Uterus (tissue), 3 donors: ENCODE measurements at regions not wholly inside any gene's neighbourhood (a gene's known extent, or its start where the extent isn't known, plus 50 kb on each side); places are given as distances from the start of the nearest gene placed in this dataset.

Source experiments
- DNase-seq, 2 donors: peaks; one replicate each; pipeline ENCODE4 v3.0.0-alpha.2; 2019 to 2020
- H3K27ac ChIP-seq, 2 donors: fragments of 200-600 bp; sonication (generic); 1 replicate in 1 of 2; 2 replicates in 1 of 2; pipeline ENCODE4 v1.5.1; 2016 to 2018
- H3K27me3 ChIP-seq, 2 donors: fragments of 200-600 bp; sonication (generic); one replicate each; pipeline ENCODE4 v1.5.1; 2018 to 2019; ENCODE audit warnings: control low read depth in 1 of 2
- H3K36me3 ChIP-seq, 2 donors: fragments of 200-600 bp; sonication (generic); one replicate each; pipeline ENCODE4 v1.5.1; 2019; ENCODE audit warnings: control low read depth in 1 of 2
- H3K4me1 ChIP-seq, 2 donors: fragments of 200-600 bp; sonication (generic); one replicate each; pipeline ENCODE4 v1.5.1; 2018 to 2019; ENCODE audit warnings: control low read depth in 1 of 2
- H3K4me3 ChIP-seq, 2 donors: fragments of 200-600 bp; sonication (generic); 1 replicate in 1 of 2; 2 replicates in 1 of 2; pipeline ENCODE4 v1.5.1; 2018 to 2019; ENCODE audit warnings: mild to moderate bottlenecking in 1 of 2
- H3K9me3 ChIP-seq, 2 donors: fragments of 200-600 bp; sonication (generic); one replicate each; pipeline ENCODE4 v1.5.1; 2019; ENCODE audit warnings: control low read depth in 1 of 2
- CTCF ChIP-seq, 4 experiments: fragments of 200-600 bp in 2 of 4; fragments of 450-650 bp in 2 of 4; sonication (generic) in 2 of 4; IDR thresholded peaks; one replicate each; pipeline ENCODE4 v1.5.1; 2016 to 2019; ENCODE audit warnings: antibody characterized with exemption in 4 of 4, mild to moderate bottlenecking in 2 of 4, moderate library complexity in 1 of 4
- POLR2A ChIP-seq, 2 donors: fragments of 450-650 bp; IDR thresholded peaks; one replicate each; pipeline ENCODE4 v1.6.1; 2016; ENCODE audit warnings: antibody characterized with exemption in 2 of 2, mild to moderate bottlenecking in 1 of 2, moderate library complexity in 1 of 2
- intact Hi-C: fragments of 100-400 bp; cut with DNase I; formaldehyde crosslinking; loops from one replicate; pipeline ENCODE4 v1.15.1; 2023; ENCODE audit warnings: low total_unique reads
- donor health status: DM: yes; HTN: yes; CAD: no.

DNA sequence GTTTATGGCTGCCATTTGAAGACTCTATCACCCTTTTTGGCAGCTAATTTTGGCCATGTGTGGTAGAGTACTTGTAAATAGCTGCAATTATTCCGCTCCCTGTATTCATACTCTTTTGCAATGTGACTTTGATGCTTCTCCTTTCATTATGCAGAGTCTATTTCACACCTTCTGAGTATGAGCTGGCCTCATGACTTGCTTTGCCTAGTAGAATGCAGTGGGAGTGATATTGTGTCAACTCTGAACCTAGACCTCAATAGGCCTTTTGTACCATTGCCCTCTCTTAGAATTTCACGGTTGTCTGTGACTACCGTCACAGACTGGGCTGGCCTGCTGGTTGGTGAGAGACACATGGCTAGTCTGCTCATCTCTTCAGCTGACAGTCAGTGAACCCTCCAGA is 118.8 kb downstream of the DDIT4L start:
- Histone ChIP-seq H3K36me3 (no peaks in the 10 kb centered on the region), H3K27ac (no peak overlapping the region), H3K9me3 (no peaks in the 10 kb centered on the region), H3K4me1 (no peaks in the 10 kb centered on the region), H3K27me3 (no peaks in the 10 kb centered on the region), H3K4me3 (no peak overlapping the region)
- intact Hi-C loops, result no loop called here
- TF ChIP-seq CTCF (IDR thresholded peaks at IDR 0.05), result no peak
- no peak for TF ChIP-seq POLR2A (IDR thresholded peaks at IDR 0.05)
- no peak for DNase-seq

GRCh38 chr4:100070868-100071267 is 119.4 kb downstream of the DDIT4L start:
- intact Hi-C loops, result no loop called here
- DNase-seq, result no peak
- no peaks in the 10 kb centered on the region for H3K9me3 ChIP-seq
- no peak overlapping the region for H3K27ac ChIP-seq
- no peaks in the 10 kb centered on the region for H3K27me3 ChIP-seq
- no peak overlapping the region for H3K4me3 ChIP-seq
- no peaks in the 10 kb centered on the region for H3K4me1 ChIP-seq
- H3K36me3 ChIP-seq, result no peaks in the 10 kb centered on the region
- TF ChIP-seq CTCF (IDR thresholded peaks at IDR 0.05) (no peak), POLR2A (IDR thresholded peaks at IDR 0.05) (no peak)

- intact Hi-C loops, result no loop called here
- DNase-seq, result no peak
- Histone ChIP-seq H3K4me3 (no peak overlapping the region), H3K9me3 (no peaks in the 10 kb centered on the region), H3K27ac (no peak overlapping the region), H3K36me3 (no peaks in the 10 kb centered on the region), H3K27me3 (no peaks in the 10 kb centered on the region), H3K4me1 (no peaks in the 10 kb centered on the region)
- TF ChIP-seq CTCF (IDR thresholded peaks at IDR 0.05), result no peak
- no peak for TF ChIP-seq POLR2A (IDR thresholded peaks at IDR 0.05)
These were observed 119.1 kb upstream of the H2AZ1 start for GRCh38 chr4:100069207-100069606.

DNA sequence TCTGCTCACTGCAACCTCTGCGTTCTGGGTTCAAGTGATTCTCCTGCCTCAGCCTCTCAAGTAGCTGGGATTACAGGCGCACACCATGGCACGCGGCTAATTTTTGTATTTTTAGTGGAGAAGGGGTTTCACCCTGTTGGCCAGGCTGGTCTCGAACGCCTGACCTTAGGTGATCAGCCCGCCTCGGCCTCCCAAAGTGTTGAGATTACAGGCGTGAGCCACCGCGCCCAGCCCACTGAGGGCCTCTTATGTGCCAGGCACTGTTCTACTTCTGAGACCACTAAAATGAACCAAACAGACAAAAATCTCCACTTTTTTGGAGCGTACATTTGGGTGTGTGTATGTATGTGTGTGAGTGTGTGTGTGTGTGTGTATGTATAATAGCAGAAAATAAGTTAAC is 117.2 kb upstream of the H2AZ1 start:
- TF ChIP-seq CTCF (IDR thresholded peaks at IDR 0.05) (no peak), POLR2A (IDR thresholded peaks at IDR 0.05) (no peak)
- Histone ChIP-seq H3K36me3 (no peaks in the 10 kb centered on the region), H3K4me3 (no peak overlapping the region), H3K9me3 (no peaks in the 10 kb centered on the region), H3K4me1 (no peaks in the 10 kb centered on the region), H3K27me3 (no peaks in the 10 kb centered on the region), H3K27ac (no peak overlapping the region)
- DNase-seq, result no peak
- intact Hi-C loops, result no loop called here

- H3K4me1 ChIP-seq, result no peaks in the 10 kb centered on the region
- no peaks in the 10 kb centered on the region for H3K27me3 ChIP-seq
- H3K36me3 ChIP-seq, result no peaks in the 10 kb centered on the region
- H3K27ac ChIP-seq, result no peak overlapping the region
- H3K9me3 ChIP-seq, result no peaks in the 10 kb centered on the region
- H3K4me3 ChIP-seq, result no peak overlapping the region
- no peak for TF ChIP-seq POLR2A (IDR thresholded peaks at IDR 0.05)
- TF ChIP-seq CTCF (IDR thresholded peaks at IDR 0.05), result no peak
- DNase-seq, result no peak
- intact Hi-C loops, result no loop called here
These were observed 113.3 kb upstream of the H2AZ1 start for GRCh38 chr4:100063355-100063754.
